ENCODE measurements at regions not wholly inside any gene's neighbourhood (a gene's known extent, or its start where the extent isn't known, plus 50 kb on each side); places are given as distances from the start of the nearest gene placed in this dataset.

- Mint-ChIP-seq H3K4me3 (no peak overlapping the region), H3K9me3 (peaks cover 2% of the 10 kb centered on the region), H3K4me1 (ENCODE audit: low read depth) (no peaks in the 10 kb centered on the region), H3K27me3 (ENCODE audit: low read depth) (peaks cover under 1% of the 10 kb centered on the region), H3K36me3 (ENCODE audit: low read depth) (no peaks in the 10 kb centered on the region), H3K27ac (no peak overlapping the region)
- CTCF ChIA-PET = no interaction called here
- no peak for DNase-seq
- intact Hi-C loops (cut with micrococcal nuclease) = no loop called here
These were observed 389.6 kb downstream of the MFSD1 start for GRCh38 chr3:159191447-159191846.

DNA sequence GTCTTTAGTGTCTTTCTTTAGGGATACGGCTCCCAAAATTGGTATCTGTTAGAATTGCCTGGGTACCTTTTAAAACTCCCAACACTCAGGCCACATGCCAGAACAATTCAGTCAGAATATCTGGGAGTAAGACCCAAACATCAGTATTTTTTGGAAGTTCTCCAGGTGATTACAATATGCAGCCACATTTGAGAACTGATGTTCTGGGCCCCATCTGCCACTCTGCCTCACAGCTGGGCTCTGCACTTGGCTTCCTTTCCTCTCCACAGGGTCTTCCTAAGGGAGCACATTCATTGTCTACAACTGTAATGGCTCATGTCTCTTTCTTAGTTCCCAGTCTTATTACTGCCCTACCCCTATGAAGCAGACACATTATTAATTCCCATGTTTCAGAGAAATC lies 394.5 kb downstream of the MFSD1 start:
- Mint-ChIP-seq H3K4me1 (ENCODE audit: low read depth) (no peaks in the 10 kb centered on the region), H3K27ac (no peak overlapping the region), H3K9me3 (peaks cover 6% of the 10 kb centered on the region), H3K4me3 (no peak overlapping the region), H3K27me3 (ENCODE audit: low read depth) (peaks cover 5% of the 10 kb centered on the region), H3K36me3 (ENCODE audit: low read depth) (peaks cover 1% of the 10 kb centered on the region)
- no peak for DNase-seq
- intact Hi-C loops (cut with micrococcal nuclease) = no loop called here
- CTCF ChIA-PET = no interaction called here

GRCh38 chr3:159200176-159200575 lies 398.3 kb downstream of the MFSD1 start:
- Mint-ChIP-seq H3K36me3 (ENCODE audit: low read depth) (peaks cover 1% of the 10 kb centered on the region), H3K9me3 (peaks cover 5% of the 10 kb centered on the region), H3K27ac (no peak overlapping the region), H3K27me3 (ENCODE audit: low read depth) (peaks cover 5% of the 10 kb centered on the region), H3K4me3 (no peak overlapping the region), H3K4me1 (ENCODE audit: low read depth) (no peaks in the 10 kb centered on the region)
- intact Hi-C loops (cut with micrococcal nuclease) = no loop called here
- DNase-seq = no peak
- CTCF ChIA-PET = no interaction called here

DNA sequence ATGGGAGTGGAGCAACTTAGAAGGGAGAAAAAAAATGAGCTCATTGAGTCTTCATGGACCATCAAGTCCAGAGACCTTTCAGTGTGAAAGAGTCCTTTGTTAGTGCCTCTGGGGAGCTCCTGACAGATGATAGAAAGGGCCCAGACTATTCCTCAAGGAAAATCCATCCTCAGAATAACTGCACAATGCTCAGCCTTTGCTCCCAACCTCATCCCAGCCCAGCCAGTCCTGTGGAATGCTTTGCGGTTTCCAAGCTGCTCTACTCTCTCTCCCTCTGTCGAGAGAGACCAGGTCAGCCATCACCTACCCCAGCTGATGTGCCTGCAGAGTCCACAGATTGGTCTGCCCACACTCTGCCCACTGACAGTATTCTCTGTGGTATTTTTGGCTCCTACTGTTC lies 406.2 kb downstream of the MFSD1 start:
- intact Hi-C loops (cut with micrococcal nuclease) = no loop called here
- no peak for DNase-seq
- no peaks in the 10 kb centered on the region for H3K36me3 Mint-ChIP-seq (ENCODE audit: low read depth)
- no peaks in the 10 kb centered on the region for H3K4me1 Mint-ChIP-seq (ENCODE audit: low read depth)
- peaks cover 2% of the 10 kb centered on the region for H3K9me3 Mint-ChIP-seq
- H3K4me3 Mint-ChIP-seq = no peak overlapping the region
- no peak overlapping the region for H3K27ac Mint-ChIP-seq
- no peaks in the 10 kb centered on the region for H3K27me3 Mint-ChIP-seq (ENCODE audit: low read depth)
- CTCF ChIA-PET = no interaction called here

GRCh38 chr3:159209459-159209858 lies 407.6 kb downstream of the MFSD1 start:
- intact Hi-C loops (cut with micrococcal nuclease) = no loop called here
- no peaks in the 10 kb centered on the region for H3K4me1 Mint-ChIP-seq (ENCODE audit: low read depth)
- no peaks in the 10 kb centered on the region for H3K27me3 Mint-ChIP-seq (ENCODE audit: low read depth)
- H3K27ac Mint-ChIP-seq = no peak overlapping the region
- no peak overlapping the region for H3K4me3 Mint-ChIP-seq
- H3K36me3 Mint-ChIP-seq (ENCODE audit: low read depth) = no peaks in the 10 kb centered on the region
- DNase-seq = no peak
- CTCF ChIA-PET = no interaction called here
- H3K9me3 Mint-ChIP-seq = peaks cover 2% of the 10 kb centered on the region

DNA sequence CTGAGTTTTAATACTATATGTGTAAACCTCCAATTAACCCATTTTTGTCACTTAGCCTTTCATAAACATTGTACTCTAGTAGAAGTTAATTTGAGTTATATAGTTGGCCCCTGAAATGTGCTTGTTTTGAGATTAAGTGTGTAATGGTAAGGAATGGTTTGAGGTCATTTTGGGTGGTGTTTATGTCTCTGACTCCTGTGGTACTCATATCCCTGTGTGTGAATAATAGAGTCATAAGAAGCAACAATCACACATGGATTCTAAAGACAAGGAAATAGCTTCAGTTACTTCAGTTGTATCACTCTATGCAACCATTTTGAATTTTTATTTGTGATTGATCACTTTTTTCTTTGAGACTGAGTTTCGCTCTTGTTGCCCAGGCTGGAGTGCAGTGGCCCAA lies 408.5 kb downstream of the MFSD1 start:
- H3K4me3 Mint-ChIP-seq = no peak overlapping the region
- no peak overlapping the region for H3K27ac Mint-ChIP-seq
- intact Hi-C loops (cut with micrococcal nuclease) = no loop called here
- H3K27me3 Mint-ChIP-seq (ENCODE audit: low read depth) = no peaks in the 10 kb centered on the region
- H3K36me3 Mint-ChIP-seq (ENCODE audit: low read depth) = no peaks in the 10 kb centered on the region
- DNase-seq = no peak
- H3K9me3 Mint-ChIP-seq = peaks cover 2% of the 10 kb centered on the region
- CTCF ChIA-PET = no interaction called here
- H3K4me1 Mint-ChIP-seq (ENCODE audit: low read depth) = no peaks in the 10 kb centered on the region

DNA sequence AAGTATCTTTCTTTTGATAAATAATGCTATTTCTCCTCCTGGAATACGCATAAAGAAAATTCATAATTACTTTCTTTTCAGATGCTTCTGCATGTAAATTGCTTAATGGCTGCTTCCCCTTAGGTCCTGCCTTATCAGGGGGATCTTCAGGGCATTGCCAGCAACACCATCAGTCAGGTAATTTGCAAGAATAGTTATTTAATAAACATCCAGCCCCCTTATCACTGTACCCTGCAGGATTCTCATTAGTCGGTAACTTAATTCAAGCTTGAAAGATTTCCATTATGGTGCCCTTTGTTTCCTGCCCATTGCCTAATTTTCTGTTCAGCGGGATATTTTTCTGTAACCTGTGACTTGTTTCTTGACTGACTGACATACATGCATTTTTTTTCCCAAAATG lies 414.5 kb downstream of the MFSD1 start:
- intact Hi-C loops (cut with micrococcal nuclease) = no loop called here
- no peaks in the 10 kb centered on the region for H3K36me3 Mint-ChIP-seq (ENCODE audit: low read depth)
- peaks cover 6% of the 10 kb centered on the region for H3K27me3 Mint-ChIP-seq (ENCODE audit: low read depth)
- H3K4me1 Mint-ChIP-seq (ENCODE audit: low read depth) = no peaks in the 10 kb centered on the region
- no peak for DNase-seq
- CTCF ChIA-PET = no interaction called here
- H3K27ac Mint-ChIP-seq = no peak overlapping the region
- no peak overlapping the region for H3K4me3 Mint-ChIP-seq
- H3K9me3 Mint-ChIP-seq = no peaks in the 10 kb centered on the region

DNA sequence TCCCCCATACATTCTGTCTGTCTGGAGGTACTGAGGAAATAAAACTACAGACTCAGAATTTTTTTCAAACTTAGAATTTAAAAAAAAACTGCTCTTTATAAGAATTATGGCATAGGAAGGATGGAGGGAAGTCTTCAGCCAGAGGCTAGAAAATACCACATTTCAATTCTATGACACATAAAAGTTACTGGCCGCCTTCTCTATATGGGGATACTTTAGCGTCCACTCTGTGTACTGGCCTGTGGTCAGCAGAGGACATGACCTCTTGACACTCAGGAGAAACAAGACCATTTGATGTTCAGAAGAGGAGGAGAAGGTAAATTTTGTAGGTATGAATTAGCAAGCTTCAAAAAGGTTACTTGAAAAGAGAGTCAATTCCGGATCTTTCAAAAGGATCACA lies 417.4 kb downstream of the MFSD1 start:
- Mint-ChIP-seq H3K36me3 (ENCODE audit: low read depth) (no peaks in the 10 kb centered on the region), H3K27me3 (ENCODE audit: low read depth) (peaks cover 6% of the 10 kb centered on the region), H3K27ac (no peak overlapping the region), H3K4me3 (no peak overlapping the region), H3K9me3 (no peaks in the 10 kb centered on the region), H3K4me1 (ENCODE audit: low read depth) (no peaks in the 10 kb centered on the region)
- CTCF ChIA-PET = interaction anchor here (0.6 kb wide), 1 partner anchor 258 kb away, joined by 3 read pairs; no protein-coding TSS in a partner anchor
- DNase-seq = no peak
- intact Hi-C loops (cut with micrococcal nuclease) = no loop called here

DNA sequence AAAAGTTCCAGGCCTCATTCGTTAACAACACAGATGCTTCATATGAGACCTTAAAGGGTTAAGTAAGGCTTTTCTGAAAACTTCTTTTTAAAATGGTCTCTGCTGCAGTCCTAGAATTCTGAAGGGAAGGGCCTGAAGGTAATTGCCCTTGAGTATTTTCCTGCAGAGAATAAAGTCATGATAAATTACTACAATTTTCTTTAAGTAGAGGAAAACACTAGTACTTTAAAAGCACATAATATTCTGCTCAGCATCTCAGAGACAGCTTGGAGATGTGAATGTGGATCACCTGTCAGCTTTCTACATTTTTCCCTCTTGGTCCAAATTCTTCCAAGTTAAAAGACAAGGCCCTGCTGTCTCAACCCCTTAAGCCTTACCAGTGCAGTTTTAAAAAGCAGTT lies 419.5 kb downstream of the MFSD1 start:
- no peaks in the 10 kb centered on the region for H3K36me3 Mint-ChIP-seq (ENCODE audit: low read depth)
- H3K4me1 Mint-ChIP-seq (ENCODE audit: low read depth) = no peaks in the 10 kb centered on the region
- intact Hi-C loops (cut with micrococcal nuclease) = no loop called here
- no peak for DNase-seq
- H3K9me3 Mint-ChIP-seq = no peaks in the 10 kb centered on the region
- peaks cover 6% of the 10 kb centered on the region for H3K27me3 Mint-ChIP-seq (ENCODE audit: low read depth)
- CTCF ChIA-PET = no interaction called here
- H3K4me3 Mint-ChIP-seq = no peak overlapping the region
- no peak overlapping the region for H3K27ac Mint-ChIP-seq

DNA sequence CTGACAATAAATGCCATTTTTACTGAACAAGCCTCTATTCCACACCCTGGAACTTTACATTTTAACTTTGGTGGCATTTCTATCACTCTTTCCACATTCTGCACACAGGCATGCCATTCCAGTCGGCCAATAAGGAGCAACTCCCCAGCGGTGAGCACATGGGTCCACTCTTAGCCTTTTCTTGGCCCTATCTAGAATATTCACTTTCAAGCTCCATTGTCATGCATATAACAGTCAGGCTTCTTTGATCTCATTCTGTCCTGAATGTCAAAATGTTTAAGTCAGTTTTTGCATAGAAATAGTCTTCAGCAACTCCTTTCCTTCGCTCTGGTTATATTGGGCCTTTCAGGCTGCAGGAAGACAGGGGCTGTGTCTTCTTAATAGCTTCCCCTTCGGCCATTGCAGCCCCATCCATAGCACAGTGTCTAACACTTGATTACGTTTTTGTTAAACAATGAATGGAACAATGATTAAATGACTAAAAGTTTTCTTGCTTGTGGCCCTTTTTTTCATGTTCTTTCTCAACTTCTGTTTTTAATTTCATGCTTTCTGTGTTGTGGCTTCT lies 427.3 kb downstream of the MFSD1 start:
- no peaks in the 10 kb centered on the region for H3K9me3 Mint-ChIP-seq
- no peak overlapping the region for H3K27ac Mint-ChIP-seq
- CTCF ChIA-PET = no interaction called here
- H3K27me3 Mint-ChIP-seq (ENCODE audit: low read depth) = peaks cover 5% of the 10 kb centered on the region
- no peaks in the 10 kb centered on the region for H3K4me1 Mint-ChIP-seq (ENCODE audit: low read depth)
- no peak for DNase-seq
- intact Hi-C loops (cut with micrococcal nuclease) = no loop called here
- H3K4me3 Mint-ChIP-seq = no peak overlapping the region
- H3K36me3 Mint-ChIP-seq (ENCODE audit: low read depth) = no peaks in the 10 kb centered on the region

- H3K36me3 Mint-ChIP-seq (ENCODE audit: low read depth) = no peaks in the 10 kb centered on the region
- H3K27me3 Mint-ChIP-seq (ENCODE audit: low read depth) = peaks cover 9% of the 10 kb centered on the region
- H3K27ac Mint-ChIP-seq = no peak overlapping the region
- no peaks in the 10 kb centered on the region for H3K9me3 Mint-ChIP-seq
- intact Hi-C loops (cut with micrococcal nuclease) = no loop called here
- no peaks in the 10 kb centered on the region for H3K4me1 Mint-ChIP-seq (ENCODE audit: low read depth)
- CTCF ChIA-PET = no interaction called here
- DNase-seq = no peak
- H3K4me3 Mint-ChIP-seq = no peak overlapping the region
These were observed 431.1 kb downstream of the MFSD1 start for GRCh38 chr3:159232966-159233365.

DNA sequence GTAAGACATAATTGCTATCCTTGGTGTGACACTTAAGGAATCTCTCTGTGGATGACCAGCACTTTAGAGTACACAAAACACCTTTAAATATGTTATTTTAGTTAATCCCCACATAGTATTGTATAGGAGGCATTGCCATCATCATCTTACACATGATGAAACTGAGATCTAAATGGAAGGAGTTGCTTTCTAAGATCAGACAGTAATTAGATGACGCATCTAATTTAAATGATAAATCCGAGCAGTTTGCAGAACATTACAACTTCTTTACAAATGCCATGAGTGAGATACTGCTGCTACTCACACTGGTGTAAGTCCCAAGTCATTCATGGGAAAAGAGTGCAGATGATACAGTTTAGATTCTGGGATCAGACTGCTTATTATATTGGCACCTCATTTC lies 431.9 kb downstream of the MFSD1 start:
- Mint-ChIP-seq H3K9me3 (no peaks in the 10 kb centered on the region), H3K27me3 (ENCODE audit: low read depth) (peaks cover 14% of the 10 kb centered on the region), H3K4me1 (ENCODE audit: low read depth) (no peaks in the 10 kb centered on the region), H3K36me3 (ENCODE audit: low read depth) (no peaks in the 10 kb centered on the region), H3K4me3 (no peak overlapping the region), H3K27ac (no peak overlapping the region)
- CTCF ChIA-PET = no interaction called here
- no peak for DNase-seq
- intact Hi-C loops (cut with micrococcal nuclease) = no loop called here

DNA sequence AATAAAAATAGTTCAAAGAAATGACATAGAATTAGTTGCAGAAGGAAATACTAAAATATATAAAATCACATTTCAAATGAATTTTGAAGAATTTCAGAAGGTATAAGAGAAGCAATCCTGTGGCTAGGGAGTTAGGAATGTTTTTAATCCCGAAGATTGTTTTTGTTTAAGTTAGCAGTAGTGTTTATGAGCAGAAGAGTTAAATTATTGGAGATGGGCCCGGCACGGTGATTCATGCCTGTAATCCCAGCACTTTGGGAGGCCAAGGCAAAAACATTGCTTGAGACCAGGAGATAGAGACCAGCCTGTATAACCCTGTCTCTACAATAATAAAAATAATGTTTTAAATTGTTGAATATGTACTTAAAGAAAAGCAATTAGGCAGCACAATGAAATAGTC lies 432.5 kb downstream of the MFSD1 start:
- Mint-ChIP-seq H3K36me3 (ENCODE audit: low read depth) (no peaks in the 10 kb centered on the region), H3K4me1 (ENCODE audit: low read depth) (no peaks in the 10 kb centered on the region), H3K27me3 (ENCODE audit: low read depth) (peaks cover 15% of the 10 kb centered on the region), H3K27ac (no peak overlapping the region), H3K4me3 (no peak overlapping the region), H3K9me3 (no peaks in the 10 kb centered on the region)
- DNase-seq = no peak
- CTCF ChIA-PET = interaction anchor here (0.7 kb wide), 1 partner anchor 617 kb away, joined by 3 read pairs; no protein-coding TSS in a partner anchor
- intact Hi-C loops (cut with micrococcal nuclease) = no loop called here

DNA sequence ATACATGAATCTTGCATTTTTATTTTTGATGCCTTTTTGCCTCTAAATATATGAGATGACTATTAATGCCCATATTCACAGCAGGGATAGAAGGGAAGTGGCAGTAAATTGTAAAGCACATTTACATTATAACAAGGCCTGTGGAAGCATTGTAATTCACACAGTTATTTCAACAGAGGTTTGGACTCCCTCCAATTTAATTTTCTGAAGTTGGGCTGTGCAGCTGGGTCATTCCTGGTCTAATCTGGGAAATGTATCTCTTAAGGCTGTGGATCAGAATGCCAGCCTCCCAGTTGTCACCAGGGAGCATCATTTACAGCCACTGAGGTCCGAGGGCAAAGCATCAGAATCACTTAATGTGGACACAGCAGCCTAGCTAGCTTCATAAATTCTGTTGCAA lies 434.5 kb downstream of the MFSD1 start:
- Mint-ChIP-seq H3K27ac (no peak overlapping the region), H3K27me3 (ENCODE audit: low read depth) (peaks cover 15% of the 10 kb centered on the region), H3K9me3 (no peaks in the 10 kb centered on the region), H3K4me1 (ENCODE audit: low read depth) (no peaks in the 10 kb centered on the region), H3K36me3 (ENCODE audit: low read depth) (no peaks in the 10 kb centered on the region), H3K4me3 (no peak overlapping the region)
- intact Hi-C loops (cut with micrococcal nuclease) = no loop called here
- DNase-seq = no peak
- CTCF ChIA-PET = no interaction called here
